HG02678 (cell line): ENCODE measurements at regions not wholly inside any gene's neighbourhood (a gene's known extent, or its start where the extent isn't known, plus 50 kb on each side); places are given as distances from the start of the nearest gene placed in this dataset.

ENCODE experiments used
- ATAC-seq: cut with Tn5 transposase; IDR thresholded peaks from one replicate; pipeline ENCODE4 v1.9.1; 2021; ENCODE audit warnings: mild to moderate bottlenecking, moderate library complexity; ENCODE audit not compliant: unreplicated experiment

DNA sequence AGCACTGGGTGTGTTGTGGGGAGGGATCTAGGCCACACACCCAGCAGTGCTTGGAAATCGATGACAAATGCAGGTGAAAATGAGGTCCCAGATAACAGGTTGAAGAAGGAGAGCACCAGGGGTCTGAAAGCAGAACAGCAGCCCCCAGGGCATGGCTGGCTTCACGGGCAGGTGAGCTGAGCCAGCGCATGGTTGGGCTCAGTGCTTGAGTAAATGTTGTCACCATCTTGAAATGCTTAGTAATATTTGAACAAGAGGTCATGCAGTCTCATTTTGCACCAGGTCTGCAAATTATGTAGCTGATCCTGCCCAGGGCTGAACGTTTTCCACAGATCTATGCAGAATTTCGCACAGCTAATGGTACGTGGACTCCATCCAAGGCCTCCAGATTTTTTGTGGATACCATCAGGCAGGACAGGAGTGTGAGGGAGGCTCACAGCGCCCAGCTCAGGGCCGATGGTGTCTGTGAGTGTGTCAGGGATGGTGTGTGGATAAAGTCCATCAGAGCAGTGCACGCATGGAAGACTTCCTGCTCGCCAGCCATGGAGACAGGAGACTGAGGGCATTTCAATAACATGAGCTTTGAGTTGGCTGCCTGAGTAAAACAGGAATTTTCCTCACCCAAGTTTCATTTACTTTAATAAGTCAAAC, 53.1 kb upstream of the SNX9 start:
- no peak for ATAC-seq

DNA sequence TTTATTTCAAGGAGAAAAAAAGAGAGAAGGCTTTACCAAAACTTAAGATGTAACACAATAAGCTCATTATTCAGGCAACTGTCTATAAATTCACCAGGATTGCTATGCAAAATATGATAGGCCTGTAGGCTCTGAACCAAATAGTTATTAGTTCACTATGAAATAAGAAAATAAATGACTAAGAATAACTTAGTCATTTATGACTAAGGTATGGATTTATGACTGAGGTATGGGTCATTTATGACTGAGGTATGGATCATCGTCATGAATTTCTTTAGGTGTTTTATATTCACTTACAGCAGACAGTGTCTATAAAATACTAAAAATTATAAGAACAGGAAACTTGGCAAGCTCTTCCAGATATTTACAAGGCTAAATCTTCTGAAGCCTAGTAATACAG, 52.1 kb upstream of the SNX9 start:
- no peak for ATAC-seq

DNA sequence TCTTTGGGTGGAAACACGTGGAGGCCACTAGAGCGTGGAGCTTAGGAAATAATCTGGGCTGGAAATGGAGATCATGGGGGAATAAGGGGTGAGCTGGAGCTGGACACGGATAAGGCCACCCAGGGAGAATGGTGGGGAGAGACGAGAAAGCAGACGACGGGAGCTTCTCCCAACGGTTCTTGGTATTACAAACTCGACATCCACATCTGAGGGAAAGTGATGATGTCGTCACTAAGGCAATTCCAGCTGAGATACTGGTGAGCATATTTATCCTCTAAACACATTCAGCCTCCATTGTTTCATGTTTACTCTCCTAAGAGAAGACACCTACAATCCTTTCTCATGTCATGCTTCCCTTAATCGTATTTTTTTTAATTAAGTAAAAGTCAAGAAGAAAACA, 50.2 kb upstream of the SNX9 start:
- no peak for ATAC-seq
